Fibroblast of lung (primary cell): ENCODE measurements at regions not wholly inside any gene's neighbourhood (a gene's known extent, or its start where the extent isn't known, plus 50 kb on each side); places are given as distances from the start of the nearest gene placed in this dataset.

Experiments used
- DNase-seq, 2 donors: peaks; one replicate each; pipeline versions ENCODE4 v3.0.0 to v3.0.0-alpha.2; 2010; ENCODE audit warnings: low read depth in 2 of 2
- H2AFZ ChIP-seq: 2 replicates; pipeline ENCODE4 v1.5.1; 2012; ENCODE audit warnings: low read length, control low read depth, inconsistent platforms
- H3K27ac ChIP-seq: 2 replicates; pipeline ENCODE4 v1.5.1; 2011; ENCODE audit warnings: low read length, control low read depth; ENCODE audit not compliant: insufficient read depth
- H3K27me3 ChIP-seq: 2 replicates; pipeline ENCODE4 v1.5.1; 2011; ENCODE audit warnings: mild to moderate bottlenecking, low read length; ENCODE audit not compliant: control insufficient read depth, insufficient read depth
- H3K36me3 ChIP-seq: 2 replicates; pipeline ENCODE4 v1.5.1; 2011; ENCODE audit warnings: low read length; ENCODE audit not compliant: control insufficient read depth, insufficient read depth
- H3K4me1 ChIP-seq: 2 replicates; pipeline ENCODE4 v1.5.1; 2011; ENCODE audit warnings: low read length; ENCODE audit not compliant: control insufficient read depth, insufficient read depth; ENCODE audit errors: extremely low read depth
- H3K4me2 ChIP-seq: 2 replicates; pipeline ENCODE4 v1.5.1; 2011; ENCODE audit warnings: low read length, control low read depth; ENCODE audit not compliant: insufficient read depth; ENCODE audit errors: extremely low read depth
- H3K4me3 ChIP-seq, 4 experiments: fragments of 200-600 bp in 1 of 4; sonication (generic) in 1 of 4; replicated peaks in 1 of 4; 2 replicates each; pipeline ENCODE4 v1.5.1; 2011 to 2016; ENCODE audit warnings: low read length in 4 of 4, low read depth in 3 of 4, mild to moderate bottlenecking in 3 of 4, control low read depth in 2 of 4, inconsistent platforms in 1 of 4, mixed read lengths in 1 of 4; ENCODE audit not compliant: insufficient read depth in 1 of 4; ENCODE audit errors: control extremely low read depth in 1 of 4
- H3K79me2 ChIP-seq: 2 replicates; pipeline ENCODE4 v1.5.1; 2012; ENCODE audit warnings: mild to moderate bottlenecking, low read length, inconsistent platforms; ENCODE audit not compliant: control insufficient read depth, insufficient read depth
- H3K9ac ChIP-seq: 2 replicates; pipeline ENCODE4 v1.5.1; 2011; ENCODE audit warnings: mild to moderate bottlenecking, low read length, control low read depth; ENCODE audit not compliant: insufficient read depth
- H3K9me3 ChIP-seq: 2 replicates; pipeline ENCODE4 v1.5.1; 2012; ENCODE audit warnings: low read depth, low read length; ENCODE audit not compliant: control insufficient read depth, insufficient read depth
- H4K20me1 ChIP-seq: 2 replicates; pipeline ENCODE4 v1.5.1; 2011; ENCODE audit warnings: low read length; ENCODE audit not compliant: control insufficient read depth, insufficient read depth; ENCODE audit errors: extremely low read depth
- EZH2 ChIP-seq: IDR thresholded peaks from 2 replicates; pipeline ENCODE4 v1.5.1; 2012; ENCODE audit warnings: low read length, control low read depth, mild to moderate bottlenecking; ENCODE audit errors: missing control alignments
- TF ChIP-seq, protein P1 (sequence below), 2 donors: IDR thresholded peaks in 1 of 2; conservative IDR thresholded peaks in 1 of 2; 1 replicate in 1 of 2; 2 replicates in 1 of 2; pipeline ENCODE4 v1.5.1; 2011 to 2012; ENCODE audit warnings: low read length in 2 of 2, control low read depth in 1 of 2, inconsistent platforms in 1 of 2, low read depth in 1 of 2, mild to moderate bottlenecking in 1 of 2

DNA sequence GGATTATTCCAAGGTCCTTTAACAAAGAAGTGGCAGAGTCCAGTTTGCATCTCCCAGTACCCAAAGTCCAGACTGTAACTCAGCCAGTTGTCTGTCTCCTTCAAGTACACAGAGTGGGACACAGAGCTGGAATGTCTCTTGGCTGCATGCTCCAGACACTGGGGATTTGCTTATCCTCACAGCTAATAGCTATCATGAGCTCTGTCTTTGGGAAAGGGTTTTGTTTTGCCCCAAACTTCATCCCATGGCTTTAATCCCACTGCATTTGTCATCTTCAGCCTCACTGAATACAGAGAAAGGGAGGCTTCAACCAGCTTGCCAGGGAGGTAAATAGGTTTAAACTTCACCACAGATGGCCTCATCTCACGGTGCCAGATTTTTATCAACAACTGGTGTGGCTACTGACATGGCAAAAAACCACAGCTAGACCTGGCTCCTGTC, 412.2 kb upstream of the SLC24A2 start:
- Histone ChIP-seq H3K27ac (no peak overlapping the region), H3K9me3 (no peaks in the 10 kb centered on the region), H3K4me3 (no peak overlapping the region), H4K20me1 (no peaks in the 10 kb centered on the region), H3K9ac (no peak overlapping the region), H2AFZ (no peak overlapping the region), H3K79me2 (no peaks in the 10 kb centered on the region), H3K4me1 (no peaks in the 10 kb centered on the region), H3K4me2 (no peak overlapping the region), H3K36me3 (no peaks in the 10 kb centered on the region), H3K27me3 (no peaks in the 10 kb centered on the region)
- no peak for TF ChIP-seq EZH2
- TF ChIP-seq, protein P1, sequence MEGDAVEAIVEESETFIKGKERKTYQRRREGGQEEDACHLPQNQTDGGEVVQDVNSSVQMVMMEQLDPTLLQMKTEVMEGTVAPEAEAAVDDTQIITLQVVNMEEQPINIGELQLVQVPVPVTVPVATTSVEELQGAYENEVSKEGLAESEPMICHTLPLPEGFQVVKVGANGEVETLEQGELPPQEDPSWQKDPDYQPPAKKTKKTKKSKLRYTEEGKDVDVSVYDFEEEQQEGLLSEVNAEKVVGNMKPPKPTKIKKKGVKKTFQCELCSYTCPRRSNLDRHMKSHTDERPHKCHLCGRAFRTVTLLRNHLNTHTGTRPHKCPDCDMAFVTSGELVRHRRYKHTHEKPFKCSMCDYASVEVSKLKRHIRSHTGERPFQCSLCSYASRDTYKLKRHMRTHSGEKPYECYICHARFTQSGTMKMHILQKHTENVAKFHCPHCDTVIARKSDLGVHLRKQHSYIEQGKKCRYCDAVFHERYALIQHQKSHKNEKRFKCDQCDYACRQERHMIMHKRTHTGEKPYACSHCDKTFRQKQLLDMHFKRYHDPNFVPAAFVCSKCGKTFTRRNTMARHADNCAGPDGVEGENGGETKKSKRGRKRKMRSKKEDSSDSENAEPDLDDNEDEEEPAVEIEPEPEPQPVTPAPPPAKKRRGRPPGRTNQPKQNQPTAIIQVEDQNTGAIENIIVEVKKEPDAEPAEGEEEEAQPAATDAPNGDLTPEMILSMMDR (conservative IDR thresholded peaks at IDR 0.05 in 1 of 2, IDR thresholded peaks at IDR 0.05 in 1 of 2; ENCODE audit: low read depth in 1 of 2, low read length in 2 of 2) = no peak
- DNase-seq = peak in 1 of 2 donors; percentile 20

DNA sequence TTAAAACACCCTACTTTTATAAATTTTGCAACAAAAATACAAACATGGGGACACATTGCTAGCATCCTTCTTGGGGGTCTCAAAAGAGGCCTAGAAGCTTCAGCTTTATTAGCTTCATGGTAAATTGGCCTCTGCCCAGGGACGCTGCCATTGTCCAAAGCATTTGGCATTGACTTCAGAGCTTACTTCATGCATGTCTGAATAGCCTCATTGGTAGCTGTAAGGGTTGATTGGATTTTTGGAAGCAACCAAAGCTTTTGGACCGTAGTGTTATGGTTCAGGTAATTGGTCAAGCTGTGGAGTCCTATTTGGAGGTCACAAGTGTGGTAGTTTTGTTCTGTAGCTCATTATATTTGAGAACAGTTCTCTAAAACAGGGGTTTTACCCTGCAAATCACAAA, 411.7 kb upstream of the SLC24A2 start:
- Histone ChIP-seq H3K4me2 (no peak overlapping the region), H3K79me2 (no peaks in the 10 kb centered on the region), H3K27me3 (no peaks in the 10 kb centered on the region), H4K20me1 (no peaks in the 10 kb centered on the region), H3K27ac (no peak overlapping the region), H3K9me3 (no peaks in the 10 kb centered on the region), H2AFZ (no peak overlapping the region), H3K9ac (no peak overlapping the region), H3K4me1 (no peaks in the 10 kb centered on the region), H3K4me3 (no peak overlapping the region), H3K36me3 (no peaks in the 10 kb centered on the region)
- no peak for DNase-seq
- no peak for TF ChIP-seq EZH2
- TF ChIP-seq, protein P1 (conservative IDR thresholded peaks at IDR 0.05 in 1 of 2, IDR thresholded peaks at IDR 0.05 in 1 of 2; ENCODE audit: low read depth in 1 of 2, low read length in 2 of 2) = no peak

DNA sequence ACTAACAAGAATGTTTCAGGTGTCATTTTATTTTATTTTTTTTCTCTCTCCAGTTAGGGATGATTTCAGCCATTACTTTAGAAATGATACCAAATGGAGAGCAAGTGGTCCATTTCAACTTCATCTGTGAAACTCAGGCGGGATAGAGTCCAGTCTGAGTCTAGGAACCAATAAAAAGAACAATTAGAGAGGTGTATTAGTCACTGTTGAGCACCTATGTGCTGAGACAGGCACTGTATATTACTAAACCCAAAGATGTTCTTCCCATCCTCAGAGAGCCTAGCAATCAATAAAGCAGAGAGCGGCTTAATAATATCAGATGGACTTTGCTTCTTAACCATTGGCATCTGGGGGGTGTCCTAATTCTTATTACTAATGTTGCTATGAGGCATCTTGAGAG, 410.3 kb upstream of the SLC24A2 start:
- no peaks in the 10 kb centered on the region for H3K9me3 ChIP-seq
- no peak overlapping the region for H3K4me2 ChIP-seq
- H4K20me1 ChIP-seq = no peaks in the 10 kb centered on the region
- H3K4me3 ChIP-seq = no peak overlapping the region
- H3K79me2 ChIP-seq = no peaks in the 10 kb centered on the region
- H3K36me3 ChIP-seq = no peaks in the 10 kb centered on the region
- no peak overlapping the region for H3K9ac ChIP-seq
- no peak for TF ChIP-seq EZH2
- TF ChIP-seq, protein P1 (conservative IDR thresholded peaks at IDR 0.05 in 1 of 2, IDR thresholded peaks at IDR 0.05 in 1 of 2; ENCODE audit: low read depth in 1 of 2, low read length in 2 of 2) = no peak
- no peak overlapping the region for H2AFZ ChIP-seq
- H3K4me1 ChIP-seq = no peaks in the 10 kb centered on the region
- no peak overlapping the region for H3K27ac ChIP-seq
- no peaks in the 10 kb centered on the region for H3K27me3 ChIP-seq
- no peak for DNase-seq
